ENCODE measurements at regions not wholly inside any gene's neighbourhood (a gene's known extent, or its start where the extent isn't known, plus 50 kb on each side); places are given as distances from the start of the nearest gene placed in this dataset.

- Mint-ChIP-seq H3K27ac (no peak overlapping the region), H3K36me3 (no peaks in the 10 kb centered on the region), H3K4me3 (no peak overlapping the region), H3K4me1 (peaks cover 5% of the 10 kb centered on the region), H3K27me3 (peaks cover 10% of the 10 kb centered on the region), H3K9me3 (no peaks in the 10 kb centered on the region)
- DNase-seq (ENCODE audit: low spot score in 2 of 2) = no peak
- ATAC-seq (ENCODE audit: low read depth) = no peak
These were observed 53.0 kb upstream of the RAB18 start for GRCh38 chr10:27451054-27451453.

DNA sequence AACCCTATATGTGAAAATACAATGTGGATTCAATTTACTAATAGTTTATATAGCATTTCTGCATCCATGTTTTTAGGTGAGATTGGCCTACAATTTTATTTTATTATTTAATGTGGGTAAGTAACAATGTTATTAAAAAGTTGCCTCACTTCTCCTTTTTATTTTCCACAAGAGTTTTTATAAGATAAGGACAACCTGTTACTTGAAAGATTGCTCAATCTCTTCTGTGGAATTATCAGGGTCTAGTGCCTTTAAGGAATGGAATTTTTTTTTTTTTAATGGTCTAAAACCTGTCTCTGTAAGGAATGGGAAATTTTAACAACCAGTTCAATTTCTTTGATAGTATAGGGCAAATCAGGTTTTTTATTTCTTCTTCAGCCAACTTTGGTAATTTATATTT is 53.9 kb upstream of the RAB18 start:
- Mint-ChIP-seq H3K4me3 (no peak overlapping the region), H3K27ac (no peak overlapping the region), H3K36me3 (no peaks in the 10 kb centered on the region), H3K27me3 (peaks cover 7% of the 10 kb centered on the region), H3K4me1 (peaks cover 5% of the 10 kb centered on the region), H3K9me3 (no peaks in the 10 kb centered on the region)
- no peak for ATAC-seq (ENCODE audit: low read depth)
- no peak for DNase-seq (ENCODE audit: low spot score in 2 of 2)

GRCh38 chr10:27449571-27449970 is 54.5 kb upstream of the RAB18 start:
- no peaks in the 10 kb centered on the region for H3K36me3 Mint-ChIP-seq
- no peak for DNase-seq (ENCODE audit: low spot score in 2 of 2)
- H3K9me3 Mint-ChIP-seq = no peaks in the 10 kb centered on the region
- no peak overlapping the region for H3K4me3 Mint-ChIP-seq
- peaks cover 7% of the 10 kb centered on the region for H3K27me3 Mint-ChIP-seq
- ATAC-seq (ENCODE audit: low read depth) = no peak
- no peak overlapping the region for H3K27ac Mint-ChIP-seq
- peaks cover 5% of the 10 kb centered on the region for H3K4me1 Mint-ChIP-seq

DNA sequence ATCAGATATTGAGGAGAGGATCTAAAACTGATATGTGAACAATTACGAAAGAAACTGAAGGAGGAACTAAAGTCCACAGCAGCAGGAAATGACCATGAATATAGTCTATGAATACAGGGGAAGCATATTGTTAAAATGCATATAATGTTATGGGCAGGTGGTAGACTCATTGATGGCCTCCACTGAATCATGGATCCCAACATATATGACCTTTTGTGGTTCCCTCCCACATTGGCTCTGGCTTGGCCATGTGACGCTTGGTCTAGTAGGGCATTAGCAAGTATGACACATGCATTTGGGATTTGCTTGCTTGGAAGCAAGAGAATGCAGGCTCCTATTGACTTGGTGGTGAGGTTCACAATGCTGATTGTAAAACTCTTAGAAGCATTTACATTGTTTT is 55.2 kb upstream of the RAB18 start:
- peaks cover 4% of the 10 kb centered on the region for H3K27me3 Mint-ChIP-seq
- H3K9me3 Mint-ChIP-seq = no peaks in the 10 kb centered on the region
- no peak for ATAC-seq (ENCODE audit: low read depth)
- H3K27ac Mint-ChIP-seq = no peak overlapping the region
- H3K4me3 Mint-ChIP-seq = no peak overlapping the region
- no peak for DNase-seq (ENCODE audit: low spot score in 2 of 2)
- H3K36me3 Mint-ChIP-seq = no peaks in the 10 kb centered on the region
- peaks cover 5% of the 10 kb centered on the region for H3K4me1 Mint-ChIP-seq

GRCh38 chr10:27447540-27447939 is 56.6 kb upstream of the RAB18 start:
- peaks cover 5% of the 10 kb centered on the region for H3K4me1 Mint-ChIP-seq
- H3K27ac Mint-ChIP-seq = no peak overlapping the region
- DNase-seq (ENCODE audit: low spot score in 2 of 2) (no peak), ATAC-seq (ENCODE audit: low read depth) (no peak)
- H3K36me3 Mint-ChIP-seq = no peaks in the 10 kb centered on the region
- no peaks in the 10 kb centered on the region for H3K9me3 Mint-ChIP-seq
- H3K27me3 Mint-ChIP-seq = peaks cover 2% of the 10 kb centered on the region
- H3K4me3 Mint-ChIP-seq = no peak overlapping the region

DNA sequence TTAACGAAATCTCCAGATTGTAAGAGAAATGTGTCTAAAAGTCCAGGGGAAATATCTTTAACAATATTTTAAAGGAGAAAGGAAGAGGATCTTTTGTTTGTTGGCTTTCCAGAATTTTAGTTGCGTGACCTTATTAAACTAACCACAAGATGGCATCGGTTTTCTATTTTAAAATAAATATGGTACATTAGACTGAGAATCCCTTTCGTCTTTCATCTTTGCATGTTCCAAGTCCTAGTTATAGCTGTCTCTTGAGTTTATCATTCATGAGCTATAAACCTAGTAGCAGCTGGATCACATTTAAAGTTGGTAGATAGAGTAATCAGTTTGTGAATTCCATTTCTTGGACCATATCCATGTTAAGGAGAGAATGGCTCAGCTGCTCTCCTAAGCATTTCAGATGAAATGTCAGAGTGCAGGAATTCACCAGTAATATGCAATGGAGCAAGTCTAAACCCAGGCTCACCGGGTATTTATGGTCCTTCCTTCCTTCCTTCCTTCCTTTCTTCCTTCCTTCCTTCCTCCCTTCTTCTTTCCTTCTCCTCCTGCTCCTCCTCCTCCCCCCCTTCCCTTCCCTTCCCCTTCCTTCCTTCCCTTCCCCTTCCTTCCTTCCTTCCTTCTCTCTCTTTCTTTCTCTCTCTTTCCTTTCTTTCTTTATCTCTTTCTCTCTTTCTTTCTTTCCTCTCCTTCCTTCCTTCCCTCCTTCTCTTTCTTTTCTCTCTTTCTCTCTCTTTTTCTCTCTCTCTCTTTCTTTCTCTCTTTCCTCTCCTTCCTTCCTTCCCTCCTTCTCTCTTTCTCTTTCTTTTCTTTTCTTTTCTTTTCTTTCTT is 57.8 kb upstream of the RAB18 start:
- ATAC-seq (ENCODE audit: low read depth) (peak; percentile 61), DNase-seq (ENCODE audit: low spot score in 2 of 2) (peak in 1 of 2 donors; percentile 5)
- Mint-ChIP-seq H3K36me3 (no peaks in the 10 kb centered on the region), H3K27me3 (peaks cover 1% of the 10 kb centered on the region), H3K27ac (no peak overlapping the region), H3K9me3 (no peaks in the 10 kb centered on the region), H3K4me3 (no peak overlapping the region), H3K4me1 (peaks cover 5% of the 10 kb centered on the region)

GRCh38 chr10:27445070-27445469 is 59.0 kb upstream of the RAB18 start:
- Mint-ChIP-seq H3K36me3 (no peaks in the 10 kb centered on the region), H3K4me3 (no peak overlapping the region), H3K27ac (no peak overlapping the region), H3K9me3 (peaks cover 1% of the 10 kb centered on the region), H3K4me1 (peaks cover 5% of the 10 kb centered on the region), H3K27me3 (peaks cover 3% of the 10 kb centered on the region)
- DNase-seq (ENCODE audit: low spot score in 2 of 2) = no peak
- no peak for ATAC-seq (ENCODE audit: low read depth)

GRCh38 chr10:27440478-27440877 is 63.6 kb upstream of the RAB18 start:
- Mint-ChIP-seq H3K27ac (no peak overlapping the region), H3K27me3 (peaks cover 6% of the 10 kb centered on the region), H3K4me3 (no peak overlapping the region), H3K36me3 (no peaks in the 10 kb centered on the region), H3K4me1 (no peaks in the 10 kb centered on the region), H3K9me3 (peaks cover 1% of the 10 kb centered on the region)
- ATAC-seq (ENCODE audit: low read depth) (no peak), DNase-seq (ENCODE audit: low spot score in 2 of 2) (no peak)

DNA sequence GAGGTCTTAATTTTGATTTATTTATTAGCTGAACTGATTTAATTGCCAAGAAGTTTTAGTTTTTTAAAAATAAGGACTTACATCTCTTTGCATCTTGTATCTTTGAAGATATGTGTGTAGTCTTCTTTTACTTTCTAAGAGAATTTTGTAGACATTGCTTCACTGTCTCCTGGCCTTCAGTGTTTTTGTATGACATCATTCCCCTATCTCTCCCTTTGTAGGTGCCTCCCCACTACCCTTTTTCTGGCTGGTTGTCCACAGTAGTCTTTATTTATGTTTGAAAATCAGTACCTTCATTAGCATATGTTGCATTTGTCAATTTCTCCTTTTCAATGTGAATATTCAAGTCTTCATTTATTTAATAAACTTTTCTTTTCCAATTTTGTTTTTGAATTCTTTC is 64.1 kb upstream of the RAB18 start:
- Mint-ChIP-seq H3K4me3 (no peak overlapping the region), H3K27ac (no peak overlapping the region), H3K36me3 (no peaks in the 10 kb centered on the region), H3K27me3 (peaks cover 8% of the 10 kb centered on the region), H3K4me1 (no peaks in the 10 kb centered on the region), H3K9me3 (peaks cover 1% of the 10 kb centered on the region)
- DNase-seq (ENCODE audit: low spot score in 2 of 2) (no peak), ATAC-seq (ENCODE audit: low read depth) (no peak)

DNA sequence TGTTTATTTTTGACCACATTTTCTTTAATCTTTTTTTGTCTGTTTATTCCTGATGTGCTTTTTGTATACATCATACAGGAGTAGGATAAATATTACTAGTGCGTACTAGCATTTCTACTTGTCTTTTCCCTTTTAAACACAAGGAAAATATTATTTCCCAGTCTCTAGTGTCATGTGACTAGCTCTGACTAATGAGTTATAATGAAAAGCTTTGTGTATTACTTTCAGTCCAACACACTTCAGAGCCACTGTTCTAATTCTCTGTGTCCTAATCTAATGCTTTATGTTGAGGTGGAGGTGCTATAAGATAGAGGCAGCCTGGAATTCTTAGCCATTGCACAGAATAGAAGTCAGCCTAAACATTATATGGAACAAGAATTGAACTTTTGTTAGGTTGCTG is 65.0 kb upstream of the RAB18 start:
- no peaks in the 10 kb centered on the region for H3K36me3 Mint-ChIP-seq
- H3K4me3 Mint-ChIP-seq = no peak overlapping the region
- ATAC-seq (ENCODE audit: low read depth) (no peak), DNase-seq (ENCODE audit: low spot score in 2 of 2) (no peak)
- H3K27me3 Mint-ChIP-seq = peaks cover 8% of the 10 kb centered on the region
- no peaks in the 10 kb centered on the region for H3K4me1 Mint-ChIP-seq
- H3K27ac Mint-ChIP-seq = no peak overlapping the region
- H3K9me3 Mint-ChIP-seq = peaks cover 1% of the 10 kb centered on the region

DNA sequence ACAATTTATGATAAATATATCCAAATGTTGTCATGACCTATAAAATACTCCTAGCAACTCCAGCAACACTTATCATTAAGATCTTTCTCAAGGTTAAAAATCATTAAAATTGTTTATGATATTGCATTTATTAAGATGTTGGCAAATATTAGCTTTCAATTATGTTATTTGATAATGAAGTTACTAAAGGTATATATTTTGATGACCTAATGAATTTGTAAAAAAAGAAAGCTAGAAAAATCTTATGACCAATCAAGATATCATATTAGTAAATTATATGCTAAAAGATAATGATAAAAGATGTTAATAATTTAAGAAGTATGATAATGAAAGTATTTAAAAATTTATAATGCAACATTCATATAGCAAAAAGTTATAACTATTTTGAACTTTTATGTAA is 66.3 kb upstream of the RAB18 start:
- ATAC-seq (ENCODE audit: low read depth) (no peak), DNase-seq (ENCODE audit: low spot score in 2 of 2) (no peak)
- Mint-ChIP-seq H3K27me3 (peaks cover 8% of the 10 kb centered on the region), H3K4me1 (no peaks in the 10 kb centered on the region), H3K27ac (no peak overlapping the region), H3K4me3 (no peak overlapping the region), H3K36me3 (no peaks in the 10 kb centered on the region), H3K9me3 (peaks cover 3% of the 10 kb centered on the region)

GRCh38 chr10:27436710-27437109 is 67.4 kb upstream of the RAB18 start:
- DNase-seq (ENCODE audit: low spot score in 2 of 2) = no peak
- no peaks in the 10 kb centered on the region for H3K36me3 Mint-ChIP-seq
- no peaks in the 10 kb centered on the region for H3K4me1 Mint-ChIP-seq
- no peak overlapping the region for H3K4me3 Mint-ChIP-seq
- peaks cover 8% of the 10 kb centered on the region for H3K27me3 Mint-ChIP-seq
- H3K9me3 Mint-ChIP-seq = peaks cover 3% of the 10 kb centered on the region
- no peak for ATAC-seq (ENCODE audit: low read depth)
- H3K27ac Mint-ChIP-seq = no peak overlapping the region

DNA sequence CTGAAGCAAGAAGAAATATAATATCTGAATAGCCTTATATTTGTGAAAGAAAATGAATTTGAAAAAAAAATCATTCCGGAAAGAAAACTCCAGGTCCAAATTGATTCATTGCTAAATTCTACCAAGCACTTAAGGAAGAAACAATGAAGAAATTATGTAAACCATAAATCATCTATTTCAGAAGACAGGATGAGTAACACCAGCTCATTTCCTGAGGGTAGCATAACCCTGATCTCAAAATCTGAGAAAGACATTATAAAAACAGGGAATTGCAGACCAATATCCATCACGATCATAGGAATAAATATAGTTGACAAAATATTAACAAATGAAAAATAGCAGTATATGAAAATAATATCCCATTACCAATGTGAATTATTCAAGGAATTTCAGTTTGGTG is 70.1 kb upstream of the RAB18 start:
- Mint-ChIP-seq H3K4me3 (no peak overlapping the region), H3K9me3 (peaks cover 1% of the 10 kb centered on the region), H3K36me3 (no peaks in the 10 kb centered on the region), H3K27ac (no peak overlapping the region), H3K27me3 (peaks cover 12% of the 10 kb centered on the region), H3K4me1 (no peaks in the 10 kb centered on the region)
- ATAC-seq (ENCODE audit: low read depth) (no peak), DNase-seq (ENCODE audit: low spot score in 2 of 2) (no peak)

GRCh38 chr10:27426948-27427467 is 77.1 kb upstream of the RAB18 start:
- Mint-ChIP-seq H3K36me3 (no peaks in the 10 kb centered on the region), H3K4me1 (no peaks in the 10 kb centered on the region), H3K27ac (no peak overlapping the region), H3K9me3 (peaks cover 10% of the 10 kb centered on the region), H3K27me3 (peaks cover 13% of the 10 kb centered on the region), H3K4me3 (no peak overlapping the region)
- DNase-seq (ENCODE audit: low spot score in 2 of 2) (no peak), ATAC-seq (ENCODE audit: low read depth) (no peak)

GRCh38 chr10:27413831-27414348 is 90.2 kb upstream of the RAB18 start:
- DNase-seq (ENCODE audit: low spot score in 2 of 2) (no peak), ATAC-seq (ENCODE audit: low read depth) (no peak)
- H3K4me3 Mint-ChIP-seq = no peak overlapping the region
- H3K9me3 Mint-ChIP-seq = peaks cover 3% of the 10 kb centered on the region
- H3K4me1 Mint-ChIP-seq = no peaks in the 10 kb centered on the region
- peaks cover 13% of the 10 kb centered on the region for H3K27me3 Mint-ChIP-seq
- H3K36me3 Mint-ChIP-seq = peaks cover 1% of the 10 kb centered on the region
- no peak overlapping the region for H3K27ac Mint-ChIP-seq

All from memory B cell (primary cell).